Activated CD4-positive, alpha-beta T cell treated with anti-CD3 and anti-CD28 coated beads, Interleukin-2, amount 50 U/mL, for 48 hours (primary cell): ENCODE measurements at regions not wholly inside any gene's neighbourhood (a gene's known extent, or its start where the extent isn't known, plus 50 kb on each side); places are given as distances from the start of the nearest gene placed in this dataset.

Experiments
- DNase-seq, 2 experiments: peaks; one replicate each; pipeline ENCODE4 v3.0.0-alpha.2; 2020

DNA sequence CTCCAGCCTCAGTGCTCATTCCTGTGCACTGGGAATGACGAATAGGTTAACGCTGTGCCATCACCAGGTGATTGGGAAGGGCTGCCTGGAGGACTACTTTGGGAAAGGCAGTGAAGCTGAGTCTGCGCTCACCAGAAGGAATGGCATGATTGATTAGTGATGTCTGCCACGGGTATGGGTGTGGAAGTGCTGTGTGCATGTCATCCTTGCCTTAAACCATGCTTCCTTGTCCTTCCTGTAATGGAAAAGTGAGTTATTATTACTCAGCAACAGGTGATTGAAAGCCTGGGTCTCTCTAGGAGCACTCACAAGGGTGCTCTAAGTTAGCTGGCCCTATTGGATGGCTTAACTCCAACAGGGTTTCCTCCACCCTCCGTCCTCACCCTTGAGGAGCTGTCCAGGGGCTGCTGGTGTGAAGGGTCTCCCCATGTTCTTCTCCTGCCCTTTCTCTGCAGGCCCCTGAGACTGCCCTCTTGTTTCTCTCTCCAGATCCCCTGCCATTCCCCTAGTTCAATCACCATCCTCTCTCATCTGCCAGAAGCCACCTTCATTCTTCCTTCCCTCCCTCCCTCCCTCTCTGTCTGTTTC is 121.9 kb upstream of the NECTIN1 start:
- no peak for DNase-seq

DNA sequence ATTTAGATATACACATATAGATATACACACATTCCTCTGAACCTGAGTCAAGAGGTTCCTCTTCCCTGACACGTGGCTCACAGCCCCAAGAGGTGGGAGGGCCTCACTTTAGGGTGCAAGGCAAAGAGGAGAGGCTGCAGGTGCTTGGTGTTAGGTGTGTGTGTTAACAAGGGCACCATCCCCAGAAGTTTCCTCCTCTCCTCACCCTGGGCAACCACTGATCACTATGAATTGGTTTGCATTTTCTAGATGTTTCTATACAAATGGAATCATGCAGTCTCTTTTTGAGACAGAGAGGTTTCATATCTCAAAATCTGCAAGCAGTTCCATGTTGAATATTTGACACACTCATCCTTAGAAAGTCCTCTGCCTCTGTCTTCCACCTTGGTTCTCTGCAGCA is 120.9 kb upstream of the NECTIN1 start:
- no peak for DNase-seq

GRCh38 chr11:119847853-119848252 is 118.9 kb upstream of the NECTIN1 start:
- no peak for DNase-seq

DNA sequence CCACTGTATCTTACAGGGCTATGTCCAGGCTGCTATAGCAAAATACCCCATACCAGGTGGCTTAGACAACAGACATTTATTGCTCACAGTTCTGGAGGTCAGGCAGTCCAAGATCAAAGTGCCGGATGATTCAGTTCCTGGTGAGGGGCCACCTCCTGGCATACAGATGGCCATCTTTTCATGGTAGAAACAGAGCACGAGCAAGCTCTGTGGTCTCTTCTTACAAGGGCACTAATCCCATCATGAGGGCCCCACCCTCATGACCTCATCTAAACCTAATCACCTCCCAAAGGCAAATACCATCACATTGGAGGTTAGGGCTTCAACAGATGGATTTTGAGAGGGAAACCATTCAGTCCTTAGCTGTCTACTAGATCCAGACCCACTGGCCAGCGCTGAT is 117.4 kb upstream of the NECTIN1 start:
- no peak for DNase-seq

GRCh38 chr11:119845756-119846155 is 116.8 kb upstream of the NECTIN1 start:
- no peak for DNase-seq

DNA sequence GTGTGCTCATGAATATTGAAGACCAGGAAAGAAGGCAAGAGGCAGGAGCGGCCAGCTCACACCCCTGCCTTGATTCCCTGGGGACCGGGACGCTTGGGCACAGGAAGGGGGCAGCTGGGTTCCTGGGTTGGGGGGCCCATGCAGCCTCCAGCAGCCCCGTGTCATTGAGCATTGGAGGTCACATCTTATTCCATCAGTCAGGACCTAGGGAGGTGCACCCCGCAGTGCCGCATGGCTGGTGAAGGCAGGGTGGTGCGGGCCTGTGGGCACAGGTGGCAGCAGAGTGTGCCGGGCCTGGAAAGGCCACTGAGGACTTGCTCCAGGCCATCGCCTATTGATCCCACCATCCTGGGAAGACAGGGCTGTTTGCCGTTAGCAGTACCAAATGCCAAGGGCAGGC is 116.3 kb upstream of the NECTIN1 start:
- DNase-seq = no peak

DNA sequence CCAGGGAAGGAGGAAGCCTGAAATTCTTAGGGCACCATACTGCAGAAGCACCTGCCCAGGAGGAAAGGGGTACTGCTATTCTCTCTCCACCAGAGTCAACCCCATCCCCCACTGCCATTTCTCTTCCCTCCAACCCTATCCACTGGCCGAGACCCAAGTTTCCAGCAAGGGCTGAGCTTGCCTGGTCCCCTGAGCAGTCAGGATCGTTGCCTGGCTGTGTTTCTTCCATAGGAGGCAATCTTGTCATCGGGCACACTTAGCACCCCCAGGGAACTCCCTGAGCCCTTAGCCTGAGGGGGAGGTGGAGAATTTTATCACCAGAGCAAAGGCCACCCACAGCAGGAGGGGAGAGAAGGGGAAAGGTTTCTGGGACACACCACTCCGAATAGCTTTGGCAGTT is 115.8 kb upstream of the NECTIN1 start:
- DNase-seq = no peak

DNA sequence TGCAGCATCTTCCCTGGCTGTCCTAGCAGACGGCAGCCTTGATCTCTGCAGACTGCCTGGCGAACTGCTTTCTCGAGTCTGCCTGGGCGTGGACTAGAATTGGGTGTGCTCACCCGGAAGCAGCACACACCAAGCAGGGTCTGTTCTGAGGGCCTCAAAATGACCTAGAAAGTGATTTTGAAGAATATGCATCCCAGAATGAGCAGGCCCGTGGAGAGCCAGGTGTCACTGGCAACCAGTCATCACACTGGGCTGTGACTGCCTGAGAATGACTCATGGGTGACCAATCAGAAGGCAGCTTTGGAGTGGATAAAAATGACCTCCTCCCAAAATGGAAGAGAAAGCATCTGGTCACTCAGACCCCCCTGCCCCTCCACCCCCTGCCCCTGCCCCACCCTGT is 114.9 kb upstream of the NECTIN1 start:
- DNase-seq = no peak

GRCh38 chr11:119842731-119843130 is 113.7 kb upstream of the NECTIN1 start:
- no peak for DNase-seq

DNA sequence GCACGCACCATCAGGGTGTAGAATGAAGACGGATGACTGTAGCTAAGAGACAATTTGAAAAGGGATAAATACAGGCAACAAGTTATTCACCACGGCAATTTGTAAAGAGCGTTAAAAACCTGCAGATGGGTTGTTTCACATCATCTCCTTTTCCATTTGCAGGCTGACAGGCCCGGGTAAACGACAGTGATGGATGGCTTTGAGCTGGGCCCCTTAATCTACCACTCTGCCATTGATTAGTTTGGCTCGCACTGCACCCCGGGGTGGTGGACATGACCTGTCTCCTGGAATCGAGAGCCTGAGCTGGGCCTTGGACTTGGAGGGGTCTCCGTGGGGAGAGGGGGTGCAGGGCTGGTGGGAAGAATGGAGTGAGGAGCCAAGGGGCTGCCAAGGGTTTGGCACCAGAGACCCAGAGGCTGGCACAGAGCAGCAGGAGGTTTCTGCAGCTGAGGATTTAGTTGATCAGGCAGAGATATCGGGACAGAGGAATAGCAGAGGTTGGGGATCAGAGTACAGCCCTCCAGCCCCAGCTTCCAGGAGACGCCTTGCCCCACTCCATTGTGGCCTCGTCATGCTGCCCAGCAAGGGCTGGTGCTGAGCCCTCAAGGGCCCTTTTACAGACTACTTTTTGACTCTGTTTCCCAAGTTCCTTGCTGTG is 110.6 kb upstream of the NECTIN1 start:
- no peak for DNase-seq

DNA sequence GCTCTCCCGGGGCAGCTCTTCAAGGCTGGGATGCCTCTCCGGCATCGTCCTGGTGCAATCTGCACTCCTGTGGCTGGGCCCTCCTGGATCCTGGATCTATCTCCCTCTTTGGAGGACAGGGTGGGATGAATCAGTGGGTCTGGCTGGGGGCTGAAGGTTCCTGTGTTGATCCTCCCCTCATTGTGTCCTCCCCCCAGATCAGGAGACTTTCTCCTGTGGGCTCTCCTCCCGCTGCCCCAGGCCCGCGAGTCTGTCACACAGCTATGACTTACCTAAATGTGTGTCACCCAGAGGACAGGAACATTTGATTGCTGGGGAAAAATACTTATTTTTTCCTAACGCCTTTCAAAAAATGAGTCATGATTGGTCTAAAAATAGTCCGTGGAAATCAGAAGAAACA is 106.8 kb upstream of the NECTIN1 start:
- peak in 1 of 2 experiments; percentile 11 for DNase-seq

DNA sequence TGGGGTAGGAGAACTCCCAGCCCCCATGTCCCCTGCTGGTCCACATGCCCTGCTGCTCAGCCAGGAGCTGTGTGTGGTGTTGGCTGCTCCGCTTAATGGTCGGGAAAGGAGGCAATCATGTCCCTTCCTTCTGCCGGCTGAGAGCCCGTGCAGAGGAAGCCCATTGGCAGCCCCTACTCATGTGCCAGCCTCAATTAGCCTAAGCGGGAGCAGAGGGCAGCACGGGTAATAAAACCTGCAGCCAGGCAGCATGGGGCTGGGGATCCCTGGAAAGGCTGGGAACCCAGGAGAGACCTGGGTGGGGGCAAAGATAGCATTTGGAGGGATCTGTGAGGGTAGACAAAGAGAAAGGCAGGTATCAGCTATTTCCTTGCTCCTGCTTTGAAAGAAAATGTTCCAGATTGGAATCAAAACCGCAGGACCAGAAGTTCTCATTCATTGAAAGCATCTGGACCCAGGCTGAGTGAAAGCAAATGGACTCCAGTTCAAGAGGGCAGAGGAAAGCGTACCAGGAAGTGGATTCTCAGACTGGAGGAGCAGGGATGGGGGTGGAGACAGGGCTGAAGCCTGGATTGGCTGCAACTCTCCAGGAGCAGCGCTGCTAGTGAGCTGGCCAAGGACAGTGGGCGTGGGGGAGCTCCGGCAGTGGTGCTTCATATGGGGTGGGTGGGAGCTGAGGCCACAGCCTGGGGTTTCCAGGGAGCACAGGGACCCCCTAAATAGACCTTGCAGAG is 103.4 kb upstream of the NECTIN1 start:
- DNase-seq = no peak

DNA sequence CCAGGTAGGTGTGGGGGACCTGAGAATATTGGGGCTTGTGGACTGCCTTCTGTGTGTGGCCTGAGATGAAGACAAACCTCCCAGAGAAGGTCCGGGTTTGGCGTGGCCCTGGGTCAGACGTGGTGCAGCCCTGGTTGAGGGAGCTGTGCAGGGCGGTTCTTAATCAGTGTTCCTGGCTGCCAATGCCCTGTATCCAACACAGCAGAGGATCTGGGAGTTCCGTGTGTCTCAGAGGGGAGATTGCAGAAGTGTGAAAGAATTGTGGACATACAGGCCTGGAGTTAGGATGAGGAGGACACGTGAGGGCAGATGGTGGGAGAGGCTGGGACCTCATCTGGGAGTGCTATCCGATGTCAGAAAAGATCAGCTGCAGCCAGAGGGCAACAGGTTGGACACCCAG is 102.0 kb upstream of the NECTIN1 start:
- no peak for DNase-seq

DNA sequence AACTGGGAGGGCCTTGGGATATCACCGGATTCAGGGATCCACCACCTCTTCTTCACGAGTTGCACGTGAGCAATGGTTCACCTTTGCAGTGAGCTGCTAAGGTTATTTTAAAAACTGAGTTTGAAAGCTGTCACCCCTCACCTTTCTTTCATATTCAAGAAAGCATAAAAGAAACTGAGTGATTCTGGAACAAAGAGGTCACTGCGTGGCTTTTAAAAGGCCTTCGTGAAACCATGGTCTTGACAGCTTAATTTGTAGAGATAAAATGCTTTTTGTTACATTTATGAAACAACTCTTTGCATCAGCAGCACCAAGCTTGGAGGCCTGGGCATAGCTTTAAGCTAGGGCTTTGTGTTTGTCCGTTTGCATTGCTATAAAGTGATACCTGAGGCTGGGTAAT is 101.4 kb upstream of the NECTIN1 start:
- no peak for DNase-seq

DNA sequence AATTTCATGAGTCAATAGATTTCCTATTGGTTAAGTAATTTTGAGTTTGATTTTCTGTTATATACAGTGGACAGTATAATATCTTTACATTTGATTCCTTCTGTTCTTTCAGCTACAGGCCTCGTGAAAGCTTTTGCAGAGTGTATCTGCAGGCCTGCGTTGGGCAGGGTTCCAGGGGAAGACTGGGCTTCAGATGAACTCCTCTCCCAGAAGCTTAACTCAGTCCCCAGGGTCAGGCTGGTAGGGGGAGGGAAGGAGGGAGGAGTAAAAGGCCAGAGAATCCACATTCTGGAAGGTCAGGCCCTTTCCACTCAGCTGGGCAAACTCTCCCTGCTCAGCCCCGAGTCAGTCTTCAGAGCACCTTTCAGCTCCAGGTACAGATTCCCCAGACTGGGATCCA is 100.4 kb upstream of the NECTIN1 start:
- DNase-seq = no peak

DNA sequence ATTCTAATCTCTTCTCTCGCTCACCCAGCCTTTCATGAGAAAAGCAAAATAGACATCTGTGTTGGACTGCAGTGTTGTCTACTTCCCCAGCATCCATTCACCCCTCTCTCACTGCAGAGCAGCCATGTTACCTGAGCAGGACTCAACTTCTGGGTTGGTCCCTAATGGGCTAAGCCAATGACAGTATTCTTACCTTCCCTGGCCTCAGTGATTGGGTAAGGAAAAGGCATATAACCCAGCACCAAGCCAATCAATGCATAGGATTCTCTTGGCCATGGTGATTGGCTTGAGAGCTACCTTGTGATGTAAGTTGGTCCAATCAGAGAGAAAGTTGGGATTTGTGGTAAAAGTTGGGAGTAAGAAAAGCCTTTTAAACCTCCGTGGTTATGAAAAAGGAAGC is 99.8 kb upstream of the NECTIN1 start:
- DNase-seq = no peak

DNA sequence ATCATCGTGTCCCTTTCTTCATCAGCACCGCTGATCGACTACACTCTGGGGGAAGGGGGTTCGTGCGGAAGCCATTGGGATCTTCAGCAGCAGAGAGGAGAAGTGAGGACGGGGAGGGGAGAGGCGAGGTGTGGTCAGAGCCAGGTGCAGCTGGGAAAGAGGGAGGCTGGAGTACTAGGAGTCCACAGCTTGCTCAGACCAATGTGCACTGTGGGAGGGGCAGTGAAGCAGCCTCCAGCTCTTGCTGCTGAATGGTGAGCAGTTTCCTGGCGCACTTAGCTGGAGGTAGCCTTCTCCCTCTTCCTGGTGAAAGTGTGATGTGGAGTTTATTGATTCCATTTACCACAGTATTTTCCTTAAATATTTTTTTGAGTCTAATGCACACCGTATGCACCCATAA is 99.0 kb upstream of the NECTIN1 start:
- no peak for DNase-seq

DNA sequence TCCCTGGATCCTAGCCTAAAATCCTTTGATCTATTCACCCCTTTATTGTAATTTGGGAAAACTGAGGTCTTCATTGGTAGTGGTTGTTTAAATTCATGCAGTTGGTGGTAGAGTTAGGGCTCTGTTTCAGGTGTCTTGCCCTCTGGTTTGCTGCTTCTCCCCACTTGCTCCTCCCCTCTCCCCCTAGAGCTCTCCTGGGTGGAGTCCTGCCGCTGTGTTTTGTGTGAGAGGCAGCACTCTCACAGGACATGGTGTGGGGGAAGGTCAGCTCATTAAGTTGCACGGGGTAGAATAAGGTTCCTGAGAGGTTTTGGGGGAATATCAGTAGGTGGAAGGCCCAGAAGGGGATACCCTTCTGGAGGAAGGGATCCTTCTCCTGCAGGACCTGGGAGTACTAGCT is 98.1 kb upstream of the NECTIN1 start:
- DNase-seq = no peak

GRCh38 chr11:119823077-119823476 is 94.1 kb upstream of the NECTIN1 start:
- no peak for DNase-seq

GRCh38 chr11:119816660-119817059 is 87.7 kb upstream of the NECTIN1 start:
- no peak for DNase-seq

DNA sequence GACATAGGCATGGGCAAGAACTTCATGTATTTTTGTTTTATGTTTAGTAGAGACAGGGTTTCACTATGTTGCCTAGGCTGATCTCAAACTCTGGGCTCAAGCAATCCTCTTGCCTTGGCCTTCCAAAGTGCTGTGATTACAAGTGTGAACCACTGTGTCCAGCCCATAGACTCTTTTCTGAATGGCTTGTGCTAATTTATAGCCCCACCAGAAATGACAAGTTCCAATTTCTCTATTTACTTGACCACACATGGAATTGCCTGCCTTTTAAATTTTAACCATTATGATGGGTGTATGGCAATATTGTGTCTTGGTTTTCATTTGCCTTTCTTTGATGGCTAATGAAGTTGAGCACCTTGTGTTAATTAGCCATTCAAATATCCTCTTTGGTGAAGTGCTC is 85.8 kb upstream of the NECTIN1 start:
- DNase-seq = no peak

DNA sequence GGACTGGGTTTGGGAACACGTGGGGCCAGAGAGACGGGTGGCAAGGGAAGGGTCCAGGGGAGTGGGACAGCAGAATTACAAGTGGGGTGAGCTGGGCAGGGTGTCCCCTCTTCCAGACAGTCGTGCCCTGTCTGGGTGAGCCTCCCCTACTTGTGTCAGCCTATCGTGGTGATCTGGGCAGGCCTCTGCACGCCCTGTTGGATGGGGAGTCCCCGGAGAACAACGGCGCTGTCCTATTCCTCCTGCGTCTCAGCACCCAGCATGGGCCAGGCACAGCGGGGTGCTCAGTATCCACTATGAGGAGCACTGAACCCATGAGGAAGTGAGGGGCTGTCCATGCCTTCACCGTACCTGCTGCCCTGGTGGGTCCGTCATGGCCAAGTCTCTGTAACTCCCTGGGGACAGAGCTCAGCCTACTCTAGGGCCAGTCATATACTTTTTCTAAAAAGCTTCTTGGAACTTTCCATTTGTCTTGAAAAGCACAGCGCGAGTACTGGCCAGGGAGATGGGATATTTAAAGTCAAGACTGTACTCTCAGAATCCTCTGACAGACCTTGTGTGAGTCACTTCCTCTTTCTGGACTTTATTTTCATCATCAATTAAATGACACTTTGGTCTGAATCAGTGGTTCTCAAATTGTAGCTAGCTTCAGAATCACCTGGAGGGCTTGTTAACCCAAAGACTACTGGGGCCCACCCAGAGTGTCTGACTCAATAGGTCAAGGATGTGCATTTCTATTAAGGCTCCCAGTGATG is 81.7 kb upstream of the NECTIN1 start:
- no peak for DNase-seq

DNA sequence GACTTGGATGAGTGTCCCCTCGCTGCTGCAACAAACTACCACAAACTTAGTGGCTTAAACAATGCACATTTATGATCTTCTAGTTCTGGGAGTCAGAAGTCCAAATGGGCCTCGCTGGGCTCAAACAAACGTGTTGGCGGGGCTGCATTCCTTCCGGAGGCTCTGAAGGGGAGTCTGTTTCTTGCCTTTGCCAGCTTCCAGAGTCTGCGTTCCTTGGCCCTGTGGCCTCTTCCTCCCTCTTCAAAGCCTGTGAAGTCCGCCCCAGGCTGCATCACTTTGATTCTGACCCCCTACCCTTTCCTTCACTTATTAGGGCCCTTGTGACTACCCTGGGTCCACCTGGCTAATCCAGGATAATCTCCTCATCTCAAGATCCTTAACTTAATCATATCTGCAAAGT is 80.3 kb upstream of the NECTIN1 start:
- DNase-seq = no peak
